HCT116 (cell line): ENCODE measurements at regions not wholly inside any gene's neighbourhood (a gene's known extent, or its start where the extent isn't known, plus 50 kb on each side); places are given as distances from the start of the nearest gene placed in this dataset.

ENCODE experiments used
- ATAC-seq: fragments of 200-7000 bp; cut with Tn5 transposase; 2 replicates; pipeline ENCODE4 v1.9.1; 2020; ENCODE audit warnings: mild to moderate bottlenecking, moderate library complexity
- BruUV-seq: library from RNA; stranded (reverse); fragments of 400-500 nt; replicated peaks from 2 replicates; lab custom pipeline; 2021; lab: Mats Ljungman, UMichigan
- CTCF ChIA-PET: fragments of 300-600 bp; sonication (Branson Sonifier 250); formaldehyde crosslinking; loops from one replicate; lab custom pipeline; 2021; ENCODE audit warnings: antibody characterized with exemption; lab: Charles Lee
- POLR2A ChIA-PET: fragments of 300-600, 350-600 bp; sonication (Branson Sonifier 250); formaldehyde crosslinking; loops from one replicate; lab custom pipeline; 2021; ENCODE audit warnings: antibody characterized with exemption; lab: Charles Lee
- RAD21 ChIA-PET, 2 experiments: fragments of 300-600 bp; sonication (Branson Sonifier 250); formaldehyde crosslinking; loops; one replicate each; lab custom pipeline; 2023; ENCODE audit warnings: low total read pairs in 2 of 2; ENCODE audit not compliant: uncharacterized antibody in 2 of 2, unreplicated experiment in 2 of 2, low non-redundant PET in 1 of 2; lab: Charles Lee
- DNase-seq: peaks from one replicate; pipeline ENCODE4 v3.0.0-alpha.2; 2010; ENCODE audit warnings: low read depth, low spot score
- H2AFZ ChIP-seq: fragments of 200-600 bp; shearing (Covaris generic), sonication (generic); 2 replicates; pipeline ENCODE4 v1.6.1; 2017; ENCODE audit warnings: low read depth, mixed run types, mixed read lengths, antibody characterized with exemption, low read length; ENCODE audit not compliant: poor library complexity, severe bottlenecking
- H3K27ac ChIP-seq: 2 replicates; pipeline ENCODE4 v1.5.1; 2012; ENCODE audit warnings: low read depth, low read length
- H3K27me3 ChIP-seq: fragments of 200-600 bp; sonication (generic); 2 replicates; pipeline ENCODE4 v1.6.1; 2016; ENCODE audit warnings: mixed run types, low read length, mixed read lengths; ENCODE audit not compliant: insufficient read depth
- H3K36me3 ChIP-seq, 2 experiments: fragments of 200-500 bp in 1 of 2; fragments of 200-600 bp in 1 of 2; sonication (Bioruptor generic) in 1 of 2; sonication (generic) in 1 of 2; 2 replicates each; pipeline versions ENCODE4 v1.5.1 to v1.6.1; 2014 to 2016; ENCODE audit warnings: low read length in 2 of 2, inconsistent platforms in 1 of 2, mixed read lengths in 1 of 2, mixed run types in 1 of 2; ENCODE audit not compliant: insufficient read depth in 2 of 2, control insufficient read depth in 1 of 2
- H3K4me1 ChIP-seq, 2 experiments: fragments of 200-600 bp in 1 of 2; sonication (generic) in 1 of 2; 2 replicates each; pipeline versions ENCODE4 v1.5.1 to v1.6.1; 2012 to 2017; ENCODE audit warnings: low read length in 2 of 2, inconsistent platforms in 1 of 2, mild to moderate bottlenecking in 1 of 2, mixed read lengths in 1 of 2, mixed run types in 1 of 2, moderate library complexity in 1 of 2; ENCODE audit not compliant: insufficient read depth in 2 of 2, control insufficient read depth in 1 of 2
- H3K4me2 ChIP-seq: fragments of 200-600 bp; sonication (generic); 2 replicates; pipeline ENCODE4 v1.6.1; 2017; ENCODE audit warnings: mixed run types, low read length, mixed read lengths
- H3K4me3 ChIP-seq, 2 experiments: fragments of 200-600 bp in 1 of 2; sonication (generic) in 1 of 2; replicated peaks in 1 of 2; 2 replicates each; pipeline ENCODE4 v1.5.1; 2011 to 2016; ENCODE audit warnings: low read length in 2 of 2, control low read depth in 1 of 2, low read depth in 1 of 2, mild to moderate bottlenecking in 1 of 2, mixed read lengths in 1 of 2, mixed run types in 1 of 2
- H3K79me2 ChIP-seq: fragments of 200-600 bp; sonication (generic); 2 replicates; pipeline ENCODE4 v1.6.1; 2017; ENCODE audit warnings: mild to moderate bottlenecking, mixed run types, low read length, moderate library complexity, mixed read lengths; ENCODE audit not compliant: insufficient read depth
- H3K9ac ChIP-seq: fragments of 200-600 bp; sonication (generic); 2 replicates; pipeline ENCODE4 v1.6.1; 2016; ENCODE audit warnings: low read length, mixed read lengths
- H3K9me2 ChIP-seq: fragments of 200-600 bp; sonication (generic), shearing (Covaris generic); 2 replicates; pipeline ENCODE4 v1.6.1; 2017; ENCODE audit warnings: mixed run types, mild to moderate bottlenecking, moderate library complexity; ENCODE audit not compliant: insufficient read depth
- H3K9me3 ChIP-seq, 2 experiments: fragments of 200-500 bp in 1 of 2; fragments of 200-600 bp in 1 of 2; sonication (Bioruptor generic) in 1 of 2; sonication (generic) in 1 of 2; 2 replicates each; pipeline ENCODE4 v1.6.1; 2014 to 2017; ENCODE audit warnings: low read length in 2 of 2, mixed read lengths in 2 of 2, inconsistent platforms in 1 of 2, low read depth in 1 of 2, mild to moderate bottlenecking in 1 of 2, mixed run types in 1 of 2, moderate library complexity in 1 of 2; ENCODE audit not compliant: control insufficient read depth in 1 of 2, insufficient read depth in 1 of 2
- H4K20me1 ChIP-seq: fragments of 200-600 bp; sonication (generic), shearing (Covaris generic); 2 replicates; pipeline ENCODE4 v1.6.1; 2017; ENCODE audit warnings: mixed run types, mild to moderate bottlenecking, moderate library complexity; ENCODE audit not compliant: insufficient read depth
- CTCF ChIP-seq, 3 experiments: fragments of 200-600 bp in 1 of 3; sonication (generic) in 1 of 3; IDR thresholded peaks in 2 of 3; conservative IDR thresholded peaks in 1 of 3; 2 replicates each; pipeline ENCODE4 v1.5.1; 2012 to 2017; ENCODE audit warnings: low read depth in 2 of 3, low read length in 2 of 3, antibody characterized with exemption in 1 of 3, borderline replicate concordance in 1 of 3, control low read depth in 1 of 3, mild to moderate bottlenecking in 1 of 3, mixed read lengths in 1 of 3, mixed run types in 1 of 3, moderate library complexity in 1 of 3; ENCODE audit not compliant: insufficient read depth in 1 of 3
- EZH2 ChIP-seq: fragments of 200-600 bp; sonication (generic); IDR thresholded peaks from 2 replicates; pipeline ENCODE4 v1.6.1; 2017; ENCODE audit warnings: antibody characterized with exemption, mixed run types
- EZH2phosphoT487 ChIP-seq: fragments of 200-600 bp; IDR thresholded peaks from 2 replicates; pipeline ENCODE4 v1.6.1; 2018; ENCODE audit warnings: antibody characterized with exemption, borderline replicate concordance
- FOSL1 ChIP-seq: IDR thresholded peaks from 2 replicates; pipeline ENCODE4 v1.6.1; 2012; ENCODE audit warnings: low read depth
- JUND ChIP-seq: IDR thresholded peaks from 2 replicates; pipeline ENCODE4 v1.6.1; 2012
- POLR2AphosphoS5 ChIP-seq: IDR thresholded peaks from 2 replicates; pipeline ENCODE4 v1.6.1; 2011; ENCODE audit warnings: mild to moderate bottlenecking, low read depth, low read length, moderate library complexity
- RAD21 ChIP-seq: IDR thresholded peaks from 2 replicates; pipeline ENCODE4 v1.6.1; 2012; ENCODE audit warnings: low read depth, mild to moderate bottlenecking
- ZNF274 ChIP-seq: fragments of 200-500 bp; sonication (Bioruptor generic); IDR thresholded peaks from 2 replicates; pipeline ENCODE4 v1.6.1; 2014; ENCODE audit warnings: mild to moderate bottlenecking, low read depth, low read length, inconsistent platforms
- intact Hi-C: fragments of 100-400 bp; cut with micrococcal nuclease; formaldehyde crosslinking; loops from 2 replicates; pipeline ENCODE4 v1.10.0; 2022

- ChIA-PET RAD21 (no interaction called here), POLR2A (no interaction called here), CTCF (no interaction called here)
- no peak overlapping the region for H3K4me3 ChIP-seq
- TF ChIP-seq POLR2AphosphoS5 (no peak), CTCF (IDR thresholded peaks at IDR 0.05 in 2 of 3, conservative IDR thresholded peaks at IDR 0.05 in 1 of 3; ENCODE audit: borderline replicate concordance in 1 of 3, insufficient read depth in 1 of 3, low read depth in 2 of 3, low read length in 2 of 3) (no peak), EZH2 (no peak), FOSL1 (no peak)
- no peak overlapping the region for H3K9ac ChIP-seq
- no peaks in the 10 kb centered on the region for H3K36me3 ChIP-seq
- no peaks in the 10 kb centered on the region for H3K4me1 ChIP-seq
- no peaks in the 10 kb centered on the region for H3K27me3 ChIP-seq
- H2AFZ ChIP-seq = no peak overlapping the region
- ATAC-seq (no peak), DNase-seq (no peak)
- intact Hi-C loops = no loop called here
- no peaks in the 10 kb centered on the region for H3K79me2 ChIP-seq
- H3K9me3 ChIP-seq = no peaks in the 10 kb centered on the region
- BruUV-seq = no TSS peak
- no peak overlapping the region for H3K4me2 ChIP-seq
- H3K9me2 ChIP-seq = no peaks in the 10 kb centered on the region
- no peaks in the 10 kb centered on the region for H4K20me1 ChIP-seq
- no peak overlapping the region for H3K27ac ChIP-seq
Observed at GRCh38 chr3:81872566-81872965, 111.1 kb upstream of the GBE1 start.

GRCh38 chr3:81871358-81872155 lies 110.1 kb upstream of the GBE1 start:
- ChIA-PET RAD21 (no interaction called here), CTCF (no interaction called here), POLR2A (no interaction called here)
- H3K4me3 ChIP-seq = no peak overlapping the region
- intact Hi-C loops = no loop called here
- no peaks in the 10 kb centered on the region for H3K79me2 ChIP-seq
- no peaks in the 10 kb centered on the region for H3K9me3 ChIP-seq
- no peak overlapping the region for H3K9ac ChIP-seq
- ATAC-seq (no peak), DNase-seq (no peak)
- H3K4me1 ChIP-seq = no peaks in the 10 kb centered on the region
- no peaks in the 10 kb centered on the region for H4K20me1 ChIP-seq
- no TSS peak for BruUV-seq
- H3K4me2 ChIP-seq = no peak overlapping the region
- H3K9me2 ChIP-seq = no peaks in the 10 kb centered on the region
- no peak overlapping the region for H3K27ac ChIP-seq
- no peaks in the 10 kb centered on the region for H3K36me3 ChIP-seq
- no peak overlapping the region for H2AFZ ChIP-seq
- no peak for TF ChIP-seq EZH2phosphoT487
- no peak for TF ChIP-seq ZNF274
- TF ChIP-seq CTCF (IDR thresholded peaks at IDR 0.05 in 2 of 3, conservative IDR thresholded peaks at IDR 0.05 in 1 of 3; ENCODE audit: borderline replicate concordance in 1 of 3, insufficient read depth in 1 of 3, low read depth in 2 of 3, low read length in 2 of 3) = peak in 2 of 3 experiments; percentile 7 to 47; a peak in 2 of 6 replicates
- peak; percentile 32; the same call in 1 of the 2 replicates for TF ChIP-seq RAD21
- no peak for TF ChIP-seq JUND
- no peaks in the 10 kb centered on the region for H3K27me3 ChIP-seq
